ENCODE measurements at regions not wholly inside any gene's neighbourhood (a gene's known extent, or its start where the extent isn't known, plus 50 kb on each side); places are given as distances from the start of the nearest gene placed in this dataset.

DNA sequence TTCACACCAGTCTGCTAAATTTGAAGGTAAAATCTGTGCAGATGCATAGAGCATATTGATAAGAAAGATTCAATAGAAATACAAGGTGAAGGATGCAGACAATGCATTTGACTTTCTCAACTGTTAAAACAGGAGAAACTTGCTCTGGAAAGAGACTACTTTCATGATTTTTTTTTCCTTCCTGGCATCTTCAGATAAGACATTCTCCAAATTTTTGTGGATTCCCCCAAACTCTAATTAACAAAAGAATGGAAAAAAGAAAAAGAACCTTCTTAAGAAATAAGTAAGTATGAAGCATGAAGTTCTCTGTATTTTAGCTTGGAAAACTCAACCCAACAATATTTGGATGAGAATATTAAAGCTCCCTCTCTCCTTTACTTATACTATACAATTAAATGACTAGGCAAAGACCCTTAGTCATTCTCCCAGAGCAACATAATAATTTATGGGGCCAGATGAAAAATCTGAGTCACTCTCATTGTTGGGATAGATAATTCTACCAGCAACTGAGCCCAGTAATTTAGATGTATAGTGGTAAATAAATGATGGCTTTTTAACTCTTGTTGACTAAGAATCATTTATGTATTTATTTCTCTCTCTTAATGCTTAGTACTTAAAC is 298.7 kb upstream of the COL3A1 start:
- TF ChIP-seq FOXK1 (CRISPR knock-in tag; IDR thresholded peaks at IDR 0.05) (no peak), ZNF396 (CRISPR knock-in tag; IDR thresholded peaks at IDR 0.05; ENCODE audit: borderline replicate concordance) (no peak), GTF2I (CRISPR knock-in tag; conservative IDR thresholded peaks at IDR 0.05) (no peak), SMAD4 (CRISPR knock-in tag; IDR thresholded peaks at IDR 0.05) (no peak), ZNF263 (CRISPR knock-in tag; IDR thresholded peaks at IDR 0.05; ENCODE audit: low read depth) (no peak), ZNF416 (CRISPR knock-in tag; IDR thresholded peaks at IDR 0.05) (no peak), ATF1 (CRISPR knock-in tag; IDR thresholded peaks at IDR 0.05) (no peak)
- TF ChIP-seq, protein P1, sequence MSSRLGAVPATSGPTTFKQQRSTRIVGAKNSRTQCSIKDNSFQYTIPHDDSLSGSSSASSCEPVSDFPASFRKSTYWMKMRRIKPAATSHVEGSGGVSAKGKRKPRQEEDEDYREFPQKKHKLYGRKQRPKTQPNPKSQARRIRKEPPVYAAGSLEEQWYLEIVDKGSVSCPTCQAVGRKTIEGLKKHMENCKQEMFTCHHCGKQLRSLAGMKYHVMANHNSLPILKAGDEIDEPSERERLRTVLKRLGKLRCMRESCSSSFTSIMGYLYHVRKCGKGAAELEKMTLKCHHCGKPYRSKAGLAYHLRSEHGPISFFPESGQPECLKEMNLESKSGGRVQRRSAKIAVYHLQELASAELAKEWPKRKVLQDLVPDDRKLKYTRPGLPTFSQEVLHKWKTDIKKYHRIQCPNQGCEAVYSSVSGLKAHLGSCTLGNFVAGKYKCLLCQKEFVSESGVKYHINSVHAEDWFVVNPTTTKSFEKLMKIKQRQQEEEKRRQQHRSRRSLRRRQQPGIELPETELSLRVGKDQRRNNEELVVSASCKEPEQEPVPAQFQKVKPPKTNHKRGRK (CRISPR knock-in tag; IDR thresholded peaks at IDR 0.05; ENCODE audit: borderline replicate concordance) = no peak
- TF ChIP-seq, protein P2, sequence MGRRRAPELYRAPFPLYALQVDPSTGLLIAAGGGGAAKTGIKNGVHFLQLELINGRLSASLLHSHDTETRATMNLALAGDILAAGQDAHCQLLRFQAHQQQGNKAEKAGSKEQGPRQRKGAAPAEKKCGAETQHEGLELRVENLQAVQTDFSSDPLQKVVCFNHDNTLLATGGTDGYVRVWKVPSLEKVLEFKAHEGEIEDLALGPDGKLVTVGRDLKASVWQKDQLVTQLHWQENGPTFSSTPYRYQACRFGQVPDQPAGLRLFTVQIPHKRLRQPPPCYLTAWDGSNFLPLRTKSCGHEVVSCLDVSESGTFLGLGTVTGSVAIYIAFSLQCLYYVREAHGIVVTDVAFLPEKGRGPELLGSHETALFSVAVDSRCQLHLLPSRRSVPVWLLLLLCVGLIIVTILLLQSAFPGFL (CRISPR knock-in tag; IDR thresholded peaks at IDR 0.05; ENCODE audit: borderline replicate concordance) = no peak
- TF ChIP-seq, protein P3, sequence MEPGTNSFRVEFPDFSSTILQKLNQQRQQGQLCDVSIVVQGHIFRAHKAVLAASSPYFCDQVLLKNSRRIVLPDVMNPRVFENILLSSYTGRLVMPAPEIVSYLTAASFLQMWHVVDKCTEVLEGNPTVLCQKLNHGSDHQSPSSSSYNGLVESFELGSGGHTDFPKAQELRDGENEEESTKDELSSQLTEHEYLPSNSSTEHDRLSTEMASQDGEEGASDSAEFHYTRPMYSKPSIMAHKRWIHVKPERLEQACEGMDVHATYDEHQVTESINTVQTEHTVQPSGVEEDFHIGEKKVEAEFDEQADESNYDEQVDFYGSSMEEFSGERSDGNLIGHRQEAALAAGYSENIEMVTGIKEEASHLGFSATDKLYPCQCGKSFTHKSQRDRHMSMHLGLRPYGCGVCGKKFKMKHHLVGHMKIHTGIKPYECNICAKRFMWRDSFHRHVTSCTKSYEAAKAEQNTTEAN (CRISPR knock-in tag; IDR thresholded peaks at IDR 0.05) = no peak
- 0 out of 2 replicates have a peak overlapping the region, but pooled peaks have one; percentile 38 for H3K27ac Mint-ChIP-seq
- H3K27me3 Mint-ChIP-seq (ENCODE audit: low read depth) = no peaks in the 10 kb centered on the region
- peaks cover 18% of the 10 kb centered on the region for H3K4me1 Mint-ChIP-seq
- H3K4me3 Mint-ChIP-seq = no peak overlapping the region
- ATAC-seq (no peak), DNase-seq (ENCODE audit: low spot score) (no peak)
- ChIA-PET CTCF (no interaction called here), POLR2A (no interaction called here)
- H3K9me3 Mint-ChIP-seq = peaks cover 2% of the 10 kb centered on the region; the same call in 1 of the 2 replicates
- no peaks in the 10 kb centered on the region for H3K36me3 Mint-ChIP-seq

DNA sequence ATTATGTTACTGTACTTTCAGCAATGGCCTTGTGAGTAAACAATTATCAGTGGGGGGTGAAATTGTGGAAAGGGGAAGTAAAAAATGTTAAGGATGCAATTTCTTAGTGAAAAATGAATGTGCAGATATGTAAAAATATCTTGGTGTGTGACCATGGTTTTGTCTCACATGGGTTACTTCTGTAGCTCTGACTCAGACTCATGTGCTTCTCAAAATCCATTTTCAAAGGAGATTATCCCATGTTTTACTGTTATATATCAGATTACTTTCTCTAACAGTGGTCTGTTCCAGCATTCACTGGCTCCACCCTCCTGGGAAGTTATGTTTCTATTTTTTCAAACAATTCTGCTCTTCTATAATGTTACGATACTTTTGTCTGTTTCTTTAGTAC is 298.2 kb upstream of the COL3A1 start:
- Mint-ChIP-seq H3K4me3 (no peak overlapping the region), H3K36me3 (no peaks in the 10 kb centered on the region), H3K27me3 (ENCODE audit: low read depth) (no peaks in the 10 kb centered on the region; the same call in 1 of the 2 replicates), H3K4me1 (peaks cover 18% of the 10 kb centered on the region), H3K9me3 (peaks cover 2% of the 10 kb centered on the region; the same call in 1 of the 2 replicates), H3K27ac (0 out of 2 replicates have a peak overlapping the region, but pooled peaks have one; percentile 38)
- TF ChIP-seq ETV6 (CRISPR knock-in tag; IDR thresholded peaks at IDR 0.05) (no peak), MXD4 (CRISPR knock-in tag; IDR thresholded peaks at IDR 0.05; ENCODE audit: borderline replicate concordance) (no peak), GTF2I (CRISPR knock-in tag; conservative IDR thresholded peaks at IDR 0.05) (no peak), RORB (CRISPR knock-in tag; IDR thresholded peaks at IDR 0.05) (no peak)
- TF ChIP-seq, protein P4, sequence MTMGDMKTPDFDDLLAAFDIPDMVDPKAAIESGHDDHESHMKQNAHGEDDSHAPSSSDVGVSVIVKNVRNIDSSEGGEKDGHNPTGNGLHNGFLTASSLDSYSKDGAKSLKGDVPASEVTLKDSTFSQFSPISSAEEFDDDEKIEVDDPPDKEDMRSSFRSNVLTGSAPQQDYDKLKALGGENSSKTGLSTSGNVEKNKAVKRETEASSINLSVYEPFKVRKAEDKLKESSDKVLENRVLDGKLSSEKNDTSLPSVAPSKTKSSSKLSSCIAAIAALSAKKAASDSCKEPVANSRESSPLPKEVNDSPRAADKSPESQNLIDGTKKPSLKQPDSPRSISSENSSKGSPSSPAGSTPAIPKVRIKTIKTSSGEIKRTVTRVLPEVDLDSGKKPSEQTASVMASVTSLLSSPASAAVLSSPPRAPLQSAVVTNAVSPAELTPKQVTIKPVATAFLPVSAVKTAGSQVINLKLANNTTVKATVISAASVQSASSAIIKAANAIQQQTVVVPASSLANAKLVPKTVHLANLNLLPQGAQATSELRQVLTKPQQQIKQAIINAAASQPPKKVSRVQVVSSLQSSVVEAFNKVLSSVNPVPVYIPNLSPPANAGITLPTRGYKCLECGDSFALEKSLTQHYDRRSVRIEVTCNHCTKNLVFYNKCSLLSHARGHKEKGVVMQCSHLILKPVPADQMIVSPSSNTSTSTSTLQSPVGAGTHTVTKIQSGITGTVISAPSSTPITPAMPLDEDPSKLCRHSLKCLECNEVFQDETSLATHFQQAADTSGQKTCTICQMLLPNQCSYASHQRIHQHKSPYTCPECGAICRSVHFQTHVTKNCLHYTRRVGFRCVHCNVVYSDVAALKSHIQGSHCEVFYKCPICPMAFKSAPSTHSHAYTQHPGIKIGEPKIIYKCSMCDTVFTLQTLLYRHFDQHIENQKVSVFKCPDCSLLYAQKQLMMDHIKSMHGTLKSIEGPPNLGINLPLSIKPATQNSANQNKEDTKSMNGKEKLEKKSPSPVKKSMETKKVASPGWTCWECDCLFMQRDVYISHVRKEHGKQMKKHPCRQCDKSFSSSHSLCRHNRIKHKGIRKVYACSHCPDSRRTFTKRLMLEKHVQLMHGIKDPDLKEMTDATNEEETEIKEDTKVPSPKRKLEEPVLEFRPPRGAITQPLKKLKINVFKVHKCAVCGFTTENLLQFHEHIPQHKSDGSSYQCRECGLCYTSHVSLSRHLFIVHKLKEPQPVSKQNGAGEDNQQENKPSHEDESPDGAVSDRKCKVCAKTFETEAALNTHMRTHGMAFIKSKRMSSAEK (CRISPR knock-in tag; IDR thresholded peaks at IDR 0.05; ENCODE audit: borderline replicate concordance) = no peak
- TF ChIP-seq, protein P5, sequence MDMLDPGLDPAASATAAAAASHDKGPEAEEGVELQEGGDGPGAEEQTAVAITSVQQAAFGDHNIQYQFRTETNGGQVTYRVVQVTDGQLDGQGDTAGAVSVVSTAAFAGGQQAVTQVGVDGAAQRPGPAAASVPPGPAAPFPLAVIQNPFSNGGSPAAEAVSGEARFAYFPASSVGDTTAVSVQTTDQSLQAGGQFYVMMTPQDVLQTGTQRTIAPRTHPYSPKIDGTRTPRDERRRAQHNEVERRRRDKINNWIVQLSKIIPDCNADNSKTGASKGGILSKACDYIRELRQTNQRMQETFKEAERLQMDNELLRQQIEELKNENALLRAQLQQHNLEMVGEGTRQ (CRISPR knock-in tag; IDR thresholded peaks at IDR 0.05) = no peak
- TF ChIP-seq, protein P6, sequence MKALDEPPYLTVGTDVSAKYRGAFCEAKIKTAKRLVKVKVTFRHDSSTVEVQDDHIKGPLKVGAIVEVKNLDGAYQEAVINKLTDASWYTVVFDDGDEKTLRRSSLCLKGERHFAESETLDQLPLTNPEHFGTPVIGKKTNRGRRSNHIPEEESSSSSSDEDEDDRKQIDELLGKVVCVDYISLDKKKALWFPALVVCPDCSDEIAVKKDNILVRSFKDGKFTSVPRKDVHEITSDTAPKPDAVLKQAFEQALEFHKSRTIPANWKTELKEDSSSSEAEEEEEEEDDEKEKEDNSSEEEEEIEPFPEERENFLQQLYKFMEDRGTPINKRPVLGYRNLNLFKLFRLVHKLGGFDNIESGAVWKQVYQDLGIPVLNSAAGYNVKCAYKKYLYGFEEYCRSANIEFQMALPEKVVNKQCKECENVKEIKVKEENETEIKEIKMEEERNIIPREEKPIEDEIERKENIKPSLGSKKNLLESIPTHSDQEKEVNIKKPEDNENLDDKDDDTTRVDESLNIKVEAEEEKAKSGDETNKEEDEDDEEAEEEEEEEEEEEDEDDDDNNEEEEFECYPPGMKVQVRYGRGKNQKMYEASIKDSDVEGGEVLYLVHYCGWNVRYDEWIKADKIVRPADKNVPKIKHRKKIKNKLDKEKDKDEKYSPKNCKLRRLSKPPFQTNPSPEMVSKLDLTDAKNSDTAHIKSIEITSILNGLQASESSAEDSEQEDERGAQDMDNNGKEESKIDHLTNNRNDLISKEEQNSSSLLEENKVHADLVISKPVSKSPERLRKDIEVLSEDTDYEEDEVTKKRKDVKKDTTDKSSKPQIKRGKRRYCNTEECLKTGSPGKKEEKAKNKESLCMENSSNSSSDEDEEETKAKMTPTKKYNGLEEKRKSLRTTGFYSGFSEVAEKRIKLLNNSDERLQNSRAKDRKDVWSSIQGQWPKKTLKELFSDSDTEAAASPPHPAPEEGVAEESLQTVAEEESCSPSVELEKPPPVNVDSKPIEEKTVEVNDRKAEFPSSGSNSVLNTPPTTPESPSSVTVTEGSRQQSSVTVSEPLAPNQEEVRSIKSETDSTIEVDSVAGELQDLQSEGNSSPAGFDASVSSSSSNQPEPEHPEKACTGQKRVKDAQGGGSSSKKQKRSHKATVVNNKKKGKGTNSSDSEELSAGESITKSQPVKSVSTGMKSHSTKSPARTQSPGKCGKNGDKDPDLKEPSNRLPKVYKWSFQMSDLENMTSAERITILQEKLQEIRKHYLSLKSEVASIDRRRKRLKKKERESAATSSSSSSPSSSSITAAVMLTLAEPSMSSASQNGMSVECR (CRISPR knock-in tag; IDR thresholded peaks at IDR 0.05; ENCODE audit: borderline replicate concordance) = no peak
- TF ChIP-seq, protein P7, sequence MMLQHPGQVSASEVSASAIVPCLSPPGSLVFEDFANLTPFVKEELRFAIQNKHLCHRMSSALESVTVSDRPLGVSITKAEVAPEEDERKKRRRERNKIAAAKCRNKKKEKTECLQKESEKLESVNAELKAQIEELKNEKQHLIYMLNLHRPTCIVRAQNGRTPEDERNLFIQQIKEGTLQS (CRISPR knock-in tag; conservative IDR thresholded peaks at IDR 0.05) = no peak
- TF ChIP-seq, protein P8, sequence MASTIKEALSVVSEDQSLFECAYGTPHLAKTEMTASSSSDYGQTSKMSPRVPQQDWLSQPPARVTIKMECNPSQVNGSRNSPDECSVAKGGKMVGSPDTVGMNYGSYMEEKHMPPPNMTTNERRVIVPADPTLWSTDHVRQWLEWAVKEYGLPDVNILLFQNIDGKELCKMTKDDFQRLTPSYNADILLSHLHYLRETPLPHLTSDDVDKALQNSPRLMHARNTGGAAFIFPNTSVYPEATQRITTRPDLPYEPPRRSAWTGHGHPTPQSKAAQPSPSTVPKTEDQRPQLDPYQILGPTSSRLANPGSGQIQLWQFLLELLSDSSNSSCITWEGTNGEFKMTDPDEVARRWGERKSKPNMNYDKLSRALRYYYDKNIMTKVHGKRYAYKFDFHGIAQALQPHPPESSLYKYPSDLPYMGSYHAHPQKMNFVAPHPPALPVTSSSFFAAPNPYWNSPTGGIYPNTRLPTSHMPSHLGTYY (CRISPR knock-in tag; IDR thresholded peaks at IDR 0.05) = no peak
- DNase-seq (ENCODE audit: low spot score) (no peak), ATAC-seq (no peak)
- CTCF ChIA-PET = no interaction called here
- POLR2A ChIA-PET = no interaction called here

Data from WTC11 (cell line).